H9 (cell line): ENCODE measurements at regions not wholly inside any gene's neighbourhood (a gene's known extent, or its start where the extent isn't known, plus 50 kb on each side); places are given as distances from the start of the nearest gene placed in this dataset.

Experiments used
- DNase-seq: peaks from one replicate; pipeline ENCODE4 v3.0.0-alpha.2; 2017
- H2AFZ ChIP-seq: one replicate; pipeline ENCODE4 v1.6.1; 2013; ENCODE audit warnings: mild to moderate bottlenecking, low read length, control low read depth, moderate library complexity
- H2AK5ac ChIP-seq: 2 replicates; pipeline ENCODE4 v1.6.1; 2013; ENCODE audit warnings: low read length, control low read depth, mixed read lengths; ENCODE audit not compliant: insufficient read length
- H2BK120ac ChIP-seq: one replicate; pipeline ENCODE4 v1.6.1; 2013; ENCODE audit warnings: low read depth, mild to moderate bottlenecking, low read length, control low read depth, inconsistent platforms; ENCODE audit not compliant: poor library complexity, severe bottlenecking
- H2BK12ac ChIP-seq: 2 replicates; pipeline ENCODE4 v1.6.1; 2013; ENCODE audit warnings: low read length, control low read depth, mixed read lengths, low read depth; ENCODE audit not compliant: insufficient read length
- H2BK15ac ChIP-seq: 2 replicates; pipeline ENCODE4 v1.6.1; 2013; ENCODE audit warnings: low read depth, low read length, control low read depth
- H2BK20ac ChIP-seq: one replicate; pipeline ENCODE4 v1.6.1; 2013; ENCODE audit warnings: low read depth, mild to moderate bottlenecking, low read length, control low read depth, inconsistent platforms; ENCODE audit not compliant: poor library complexity, severe bottlenecking
- H2BK5ac ChIP-seq: 2 replicates; pipeline ENCODE4 v1.6.1; 2013; ENCODE audit warnings: low read length, control low read depth, mixed read lengths; ENCODE audit not compliant: insufficient read length
- H3K14ac ChIP-seq: 2 replicates; pipeline ENCODE4 v1.6.1; 2013; ENCODE audit warnings: low read length, control low read depth; ENCODE audit not compliant: insufficient read depth
- H3K18ac ChIP-seq: 2 replicates; pipeline ENCODE4 v1.6.1; 2013; ENCODE audit warnings: low read depth, mild to moderate bottlenecking, mixed read lengths, low read length, control low read depth; ENCODE audit not compliant: insufficient read length
- H3K23ac ChIP-seq: 2 replicates; pipeline ENCODE4 v1.6.1; 2013; ENCODE audit warnings: low read length, control low read depth, mixed read lengths, low read depth; ENCODE audit not compliant: insufficient read length
- H3K23me2 ChIP-seq: 2 replicates; pipeline ENCODE4 v1.6.1; 2013; ENCODE audit warnings: low read depth, mild to moderate bottlenecking, mixed read lengths, low read length, control low read depth; ENCODE audit not compliant: insufficient read length, poor library complexity, severe bottlenecking
- H3K27ac ChIP-seq: 2 replicates; pipeline ENCODE4 v1.5.1; 2013; ENCODE audit warnings: low read length, control low read depth, mixed read lengths, low read depth; ENCODE audit not compliant: insufficient read length
- H3K27me3 ChIP-seq: 2 replicates; pipeline ENCODE4 v1.6.1; 2013; ENCODE audit warnings: low read length, control low read depth, inconsistent platforms; ENCODE audit not compliant: insufficient read depth
- H3K4ac ChIP-seq: 2 replicates; pipeline ENCODE4 v1.6.1; 2013; ENCODE audit warnings: low read depth, mild to moderate bottlenecking, control low read depth, inconsistent platforms, low read length, moderate library complexity
- H3K4me1 ChIP-seq: 2 replicates; pipeline ENCODE4 v1.6.1; 2013; ENCODE audit warnings: low read length, control low read depth, inconsistent platforms; ENCODE audit not compliant: insufficient read depth
- H3K4me2 ChIP-seq: 2 replicates; pipeline ENCODE4 v1.6.1; 2013; ENCODE audit warnings: low read length, control low read depth, mixed read lengths; ENCODE audit not compliant: insufficient read length, insufficient read depth
- H3K56ac ChIP-seq: 2 replicates; pipeline ENCODE4 v1.6.1; 2013; ENCODE audit warnings: low read depth, mild to moderate bottlenecking, mixed read lengths, low read length, control low read depth; ENCODE audit not compliant: insufficient read length
- H3K79me1 ChIP-seq: 2 replicates; pipeline ENCODE4 v1.6.1; 2013; ENCODE audit warnings: low read depth, mild to moderate bottlenecking, moderate library complexity, low read length, control low read depth, inconsistent platforms; ENCODE audit not compliant: insufficient read depth, poor library complexity, severe bottlenecking
- H3K79me2 ChIP-seq: 2 replicates; pipeline ENCODE4 v1.6.1; 2013; ENCODE audit warnings: low read length, control low read depth, inconsistent platforms; ENCODE audit not compliant: insufficient read depth
- H3K9ac ChIP-seq: 2 replicates; pipeline ENCODE4 v1.6.1; 2013; ENCODE audit warnings: low read length, control low read depth, mixed read lengths; ENCODE audit not compliant: insufficient read length; ENCODE audit errors: extremely low read depth
- H3K9me3 ChIP-seq: one replicate; pipeline ENCODE4 v1.6.1; 2013; ENCODE audit warnings: low read depth, low read length, inconsistent platforms; ENCODE audit not compliant: control insufficient read depth
- H3T11ph ChIP-seq: one replicate; pipeline ENCODE4 v1.6.1; 2013; ENCODE audit warnings: mild to moderate bottlenecking, low read length, control low read depth, inconsistent platforms
- H4K20me1 ChIP-seq: one replicate; pipeline ENCODE4 v1.6.1; 2013; ENCODE audit not compliant: control insufficient read depth, insufficient read length, insufficient read depth
- H4K5ac ChIP-seq: 2 replicates; pipeline ENCODE4 v1.6.1; 2013; ENCODE audit warnings: low read depth, mild to moderate bottlenecking, mixed read lengths, low read length, control low read depth; ENCODE audit not compliant: insufficient read length
- H4K8ac ChIP-seq: replicated peaks from 2 replicates; pipeline ENCODE4 v1.6.1; 2013; ENCODE audit warnings: low read length, control low read depth, mixed read lengths, low read depth; ENCODE audit not compliant: insufficient read length
- H4K91ac ChIP-seq: 2 replicates; pipeline ENCODE4 v1.6.1; 2013; ENCODE audit warnings: low read depth, mild to moderate bottlenecking, moderate library complexity, mixed read lengths, low read length, control low read depth; ENCODE audit not compliant: insufficient read length
- H3K27ac Mint-ChIP-seq, 3 experiments: 2 replicates in 2 of 3; 3 replicates in 1 of 3; pipeline ENCODE4 v1.8.0; 2020 to 2021; ENCODE audit warnings: mixed read lengths in 3 of 3, mild to moderate bottlenecking in 1 of 3, moderate library complexity in 1 of 3
- H3K27me3 Mint-ChIP-seq: 2 replicates; pipeline ENCODE4 v1.8.0; 2021; ENCODE audit warnings: low read depth, mild to moderate bottlenecking, moderate library complexity, mixed read lengths
- H3K36me3 Mint-ChIP-seq, 3 experiments: 2 replicates in 2 of 3; 3 replicates in 1 of 3; pipeline ENCODE4 v1.8.0; 2020 to 2021; ENCODE audit warnings: low read depth in 3 of 3, mixed read lengths in 3 of 3; ENCODE audit not compliant: insufficient read depth in 1 of 3
- H3K4me1 Mint-ChIP-seq, 2 experiments: 2 replicates each; pipeline ENCODE4 v1.8.0; 2020; ENCODE audit warnings: mixed read lengths in 2 of 2
- H3K4me3 Mint-ChIP-seq, 2 experiments: 2 replicates in 1 of 2; 3 replicates in 1 of 2; pipeline ENCODE4 v1.8.0; 2020 to 2021; ENCODE audit warnings: mild to moderate bottlenecking in 2 of 2, mixed read lengths in 2 of 2, moderate library complexity in 1 of 2
- H3K9me3 Mint-ChIP-seq, 2 experiments: 2 replicates in 1 of 2; 3 replicates in 1 of 2; pipeline ENCODE4 v1.8.0; 2020; ENCODE audit warnings: mild to moderate bottlenecking in 2 of 2, mixed read lengths in 2 of 2, moderate library complexity in 1 of 2
- CTCF ChIP-seq: fragments of 200-600 bp; sonication (generic); conservative IDR thresholded peaks from 3 replicates; pipeline ENCODE4 v1.8.0; 2021; ENCODE audit warnings: antibody characterized with exemption, mild to moderate bottlenecking
- WGBS: extraction: QIAGEN DNeasy Blood & Tissue Kit; methylation state at CpG from one replicate; pipeline ENCODE4 v1.1.7; 2013; ENCODE audit warnings: missing lambda C conversion rate, low lambda C conversion rate, mixed read lengths; ENCODE audit not compliant: insufficient read length; ENCODE audit errors: extremely low coverage; 5-methylcytosine and 5-hydroxymethylcytosine counted together

- peaks cover 50 to 51% of the 10 kb centered on the region in 2 experiments for H3K4me1 Mint-ChIP-seq
- no peak overlapping the region for H2BK5ac ChIP-seq
- H3K27me3 Mint-ChIP-seq: no peaks in the 10 kb centered on the region
Measured at GRCh38 chr12:32024884-32025592, 65.8 kb downstream of the RESF1 start.

More at GRCh38 chr12:32024884-32025592, 65.8 kb downstream of the RESF1 start:
- no peak overlapping the region for H2AK5ac ChIP-seq
- no peak overlapping the region for H3K27ac ChIP-seq
- no peaks in the 10 kb centered on the region for H3K27me3 ChIP-seq
- WGBS: no CpG with 5 or more reads among the region's 8 CpGs
- H2BK120ac ChIP-seq: no peak overlapping the region
- no peak overlapping the region for H3K23ac ChIP-seq
- H3K79me2 ChIP-seq: no peaks in the 10 kb centered on the region
- H3K4ac ChIP-seq: no peak overlapping the region
- no peak overlapping the region for H3K18ac ChIP-seq
- H2BK20ac ChIP-seq: no peak overlapping the region
- H3K23me2 ChIP-seq: no peaks in the 10 kb centered on the region
- no peak overlapping the region for H4K8ac ChIP-seq
- peaks cover 4% of the 10 kb centered on the region; the same call in 1 of the 2 replicates for H3K4me1 ChIP-seq
- peak overlapping the region in 2 of 3 experiments; percentile 80 to 93; a peak in 4 of 7 replicates for H3K27ac Mint-ChIP-seq
- H2BK15ac ChIP-seq: no peak overlapping the region
- DNase-seq: no peak
- peaks cover 11 to 15% of the 10 kb centered on the region in 2 experiments for H3K9me3 Mint-ChIP-seq
- H3K14ac ChIP-seq: no peak overlapping the region
- no peak overlapping the region for H3K9ac ChIP-seq
- TF ChIP-seq CTCF: no peak
- no peaks in the 10 kb centered on the region for H3K9me3 ChIP-seq
- H4K5ac ChIP-seq: no peak overlapping the region
- no peak overlapping the region for H2BK12ac ChIP-seq
- H3K4me2 ChIP-seq: no peak overlapping the region
- H3K79me1 ChIP-seq: no peaks in the 10 kb centered on the region
- H4K91ac ChIP-seq: no peak overlapping the region
- no peaks in the 10 kb centered on the region for H4K20me1 ChIP-seq
- H3K36me3 Mint-ChIP-seq: peaks cover 8 to 17% (median 11%) of the 10 kb centered on the region in 3 experiments
- no peak overlapping the region for H2AFZ ChIP-seq
- H3T11ph ChIP-seq: no peak overlapping the region
- H3K4me3 Mint-ChIP-seq: no peak overlapping the region
- no peak overlapping the region for H3K56ac ChIP-seq
